ENCODE measurements at regions not wholly inside any gene's neighbourhood (a gene's known extent, or its start where the extent isn't known, plus 50 kb on each side); places are given as distances from the start of the nearest gene placed in this dataset.

GRCh38 chr11:115710980-115711379, 206.8 kb upstream of the CADM1 start:
- TF ChIP-seq CTCF (IDR thresholded peaks at IDR 0.05; ENCODE audit: low read depth, low read length): no peak

GRCh38 chr11:115710426-115710825, 206.2 kb upstream of the CADM1 start:
- TF ChIP-seq CTCF (IDR thresholded peaks at IDR 0.05; ENCODE audit: low read depth, low read length): no peak

More at GRCh38 chr11:115710980-115711379, 206.8 kb upstream of the CADM1 start:
- H3K4me3 ChIP-seq (ENCODE audit: low read depth, low read length): no peak overlapping the region

GRCh38 chr11:115709297-115709696, 205.1 kb upstream of the CADM1 start:
- no peak for TF ChIP-seq CTCF (IDR thresholded peaks at IDR 0.05; ENCODE audit: low read depth, low read length)
- H3K4me3 ChIP-seq (ENCODE audit: low read depth, low read length): no peak overlapping the region

More at GRCh38 chr11:115710426-115710825, 206.2 kb upstream of the CADM1 start:
- no peak overlapping the region for H3K4me3 ChIP-seq (ENCODE audit: low read depth, low read length)

GRCh38 chr11:115707180-115707905, 203.1 kb upstream of the CADM1 start:
- no peak overlapping the region for H3K4me3 ChIP-seq (ENCODE audit: low read depth, low read length)
- no peak for TF ChIP-seq CTCF (IDR thresholded peaks at IDR 0.05; ENCODE audit: low read depth, low read length)

GRCh38 chr11:115706626-115707135, 202.5 kb upstream of the CADM1 start:
- TF ChIP-seq CTCF (IDR thresholded peaks at IDR 0.05; ENCODE audit: low read depth, low read length): no peak
- no peak overlapping the region for H3K4me3 ChIP-seq (ENCODE audit: low read depth, low read length)

- no peak for TF ChIP-seq CTCF (IDR thresholded peaks at IDR 0.05; ENCODE audit: low read depth, low read length)
Observed at GRCh38 chr11:115705200-115705599, 201.0 kb upstream of the CADM1 start.

More at GRCh38 chr11:115705200-115705599, 201.0 kb upstream of the CADM1 start:
- no peak overlapping the region for H3K4me3 ChIP-seq (ENCODE audit: low read depth, low read length)
